ELR (cell line): ENCODE measurements at regions not wholly inside any gene's neighbourhood (a gene's known extent, or its start where the extent isn't known, plus 50 kb on each side); places are given as distances from the start of the nearest gene placed in this dataset.
A peak's percentile ranks its signal among the peaks of the same experiment; 100 is the strongest.
"Not testable (repeated sequence)": the region's sequence is repeated elsewhere in the genome, so short reads cannot be mapped to it uniquely, and the experiment has no call there.

Source experiments
- DNase-seq: peaks from one replicate; pipeline ENCODE4 v3.0.0-alpha.2; 2015; ENCODE audit warnings: low read depth

DNA sequence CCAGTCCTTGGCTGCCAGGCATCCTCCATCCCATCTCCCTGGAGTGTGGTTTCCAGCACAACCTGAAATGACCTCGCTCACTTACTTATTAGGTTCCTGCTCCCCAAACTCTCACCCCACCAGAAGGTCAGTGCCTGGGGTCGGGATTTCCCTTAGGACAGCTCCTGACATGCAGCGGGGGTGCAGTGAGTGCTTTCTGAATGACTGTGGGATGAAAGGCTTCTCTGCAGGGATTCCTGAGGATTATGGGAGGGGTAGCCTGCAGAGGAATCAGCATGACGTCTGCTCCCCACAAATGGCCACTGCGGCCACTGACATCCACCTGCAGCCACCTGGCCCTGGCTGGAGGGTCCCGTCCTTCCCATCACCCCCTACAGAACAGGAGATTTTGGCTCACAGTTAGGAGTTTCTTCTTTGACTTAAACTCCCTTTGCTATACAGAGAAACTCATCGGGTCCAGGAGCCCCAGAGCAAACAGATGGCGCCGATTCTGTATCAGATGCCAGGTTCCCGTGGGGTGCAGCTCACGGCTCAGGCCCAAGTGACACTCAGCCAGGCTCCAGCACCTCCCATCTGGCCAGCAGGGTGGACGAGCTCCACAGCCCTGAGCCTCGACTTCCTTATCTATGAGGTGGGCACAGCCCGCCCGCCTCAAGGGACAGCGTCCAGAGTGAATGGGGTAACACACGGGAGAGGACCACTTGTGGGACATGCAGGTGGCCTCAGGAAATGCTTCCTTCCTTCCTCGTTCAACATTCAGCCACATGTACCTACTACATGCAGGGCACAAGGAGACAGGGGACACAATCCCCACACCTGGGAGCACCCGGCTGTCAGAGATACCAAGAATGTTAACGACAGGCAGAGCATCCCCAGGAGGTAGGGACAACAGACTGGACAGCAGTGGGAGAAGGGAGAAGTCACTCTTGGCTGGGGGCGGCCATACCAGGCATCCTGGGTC, 69.8 kb downstream of the RMI2 start:
- no peak for DNase-seq

DNA sequence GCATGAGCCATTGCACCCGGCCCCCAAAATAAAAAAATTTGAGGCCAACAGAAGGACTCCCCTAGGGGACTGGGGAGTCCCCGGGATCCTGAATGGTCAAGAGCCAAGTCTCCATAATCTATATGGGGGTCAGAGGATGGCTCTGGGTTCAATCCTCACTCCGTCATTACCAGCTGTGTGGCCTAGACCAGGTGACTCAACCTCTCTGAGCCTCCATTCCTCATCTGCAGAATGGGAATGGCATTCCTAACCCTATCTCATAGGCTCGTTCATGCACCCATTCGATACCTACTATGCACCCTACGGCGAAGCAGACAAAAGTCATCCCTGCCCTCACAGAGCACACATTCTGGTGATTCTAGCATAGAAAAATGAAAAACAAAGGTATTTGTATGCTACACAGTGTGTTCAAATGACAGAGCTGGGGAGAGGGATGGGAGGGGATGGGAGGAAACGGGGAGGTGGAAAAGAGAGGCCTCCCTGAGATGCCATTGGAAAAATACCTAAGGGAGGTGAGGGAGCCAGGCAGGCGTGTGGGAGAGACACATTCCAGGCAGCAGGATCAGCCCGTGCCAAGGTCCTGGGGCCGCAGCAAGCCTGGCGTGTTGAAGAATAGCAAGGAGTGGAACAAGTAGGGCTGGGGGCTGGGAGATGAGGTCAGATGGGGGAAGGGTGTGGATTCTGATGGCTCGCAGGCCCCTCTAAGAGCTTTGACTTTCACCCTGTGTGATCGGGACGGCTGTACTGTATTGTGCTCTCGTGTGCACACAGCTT, 71.2 kb downstream of the RMI2 start:
- DNase-seq, result no peak

DNA sequence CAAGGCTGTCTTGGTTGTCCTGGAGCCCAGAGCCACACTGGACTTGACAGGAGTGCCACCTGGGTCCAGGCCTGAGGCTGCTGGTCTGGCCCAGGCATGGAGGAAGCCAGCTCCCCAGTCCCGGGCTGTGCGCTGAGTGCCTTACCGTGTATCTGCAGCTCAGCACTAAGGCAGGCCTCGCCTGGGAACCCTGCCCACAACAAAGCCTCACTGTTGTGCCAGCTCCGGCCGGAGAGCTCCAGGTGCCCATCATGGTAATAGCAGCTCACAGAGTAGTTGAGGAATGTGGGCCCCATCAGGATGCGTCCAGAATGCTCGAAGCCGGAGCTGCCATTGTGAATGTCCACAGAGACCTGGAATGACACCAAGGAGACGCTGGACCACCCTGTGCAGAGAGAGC, 72.2 kb downstream of the RMI2 start:
- no peak for DNase-seq

DNA sequence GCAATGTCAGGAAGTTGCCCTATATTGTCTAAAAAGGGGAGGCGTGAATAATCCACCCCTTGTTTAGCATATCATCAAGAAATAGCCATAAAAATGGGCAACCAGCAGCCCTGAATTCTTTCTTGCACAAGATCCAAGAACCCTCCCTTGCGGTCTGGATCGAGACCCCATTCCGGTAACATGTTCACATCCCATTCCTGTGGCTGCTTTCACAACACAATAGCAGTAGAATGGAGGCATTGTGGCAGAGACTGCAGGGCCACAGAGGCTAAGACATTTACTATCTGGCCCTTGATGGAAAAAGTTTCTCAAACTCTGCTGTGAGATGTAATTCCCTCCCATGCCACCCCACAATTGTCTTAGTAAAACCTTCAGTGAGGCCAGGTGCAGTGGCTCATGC, 73.2 kb downstream of the RMI2 start:
- DNase-seq, result no peak

DNA sequence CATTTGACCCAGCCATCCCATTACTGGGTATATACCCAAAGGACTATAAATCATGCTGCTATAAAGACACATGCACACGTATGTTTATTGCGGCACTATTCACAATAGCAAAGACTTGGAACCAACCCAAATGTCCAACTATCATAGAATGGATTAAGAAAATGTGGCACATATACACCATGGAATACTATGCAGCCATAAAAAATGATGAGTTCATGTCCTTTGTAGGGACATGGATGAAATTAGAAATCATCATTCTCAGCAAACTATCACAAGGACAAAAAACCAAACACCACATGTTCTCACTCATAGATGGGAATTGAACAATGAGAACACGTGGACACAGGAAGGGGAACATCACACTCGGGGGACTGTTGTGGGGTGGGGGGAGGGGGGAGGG, 74.8 kb downstream of the RMI2 start:
- not testable (repeated sequence) for DNase-seq

DNA sequence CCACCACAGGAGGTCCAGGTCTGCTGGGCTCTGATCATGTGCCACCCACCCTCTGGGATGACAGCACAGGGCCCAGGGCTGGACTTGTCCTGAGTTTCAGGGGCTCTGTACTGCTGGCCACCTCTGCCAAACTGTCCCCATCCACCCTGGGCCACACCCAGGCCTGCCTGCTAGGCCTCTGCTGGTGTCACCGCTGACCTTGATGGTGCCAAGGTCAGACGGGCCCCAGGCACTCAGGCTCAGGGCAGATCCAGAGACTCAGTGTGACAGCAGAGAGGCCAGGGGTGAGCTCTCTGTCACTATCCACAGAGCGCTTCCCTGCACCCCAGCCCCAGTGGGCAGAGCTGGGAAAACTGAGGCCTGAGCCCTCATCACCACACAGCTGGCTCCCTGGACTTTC, 75.6 kb downstream of the RMI2 start:
- no peak for DNase-seq

DNA sequence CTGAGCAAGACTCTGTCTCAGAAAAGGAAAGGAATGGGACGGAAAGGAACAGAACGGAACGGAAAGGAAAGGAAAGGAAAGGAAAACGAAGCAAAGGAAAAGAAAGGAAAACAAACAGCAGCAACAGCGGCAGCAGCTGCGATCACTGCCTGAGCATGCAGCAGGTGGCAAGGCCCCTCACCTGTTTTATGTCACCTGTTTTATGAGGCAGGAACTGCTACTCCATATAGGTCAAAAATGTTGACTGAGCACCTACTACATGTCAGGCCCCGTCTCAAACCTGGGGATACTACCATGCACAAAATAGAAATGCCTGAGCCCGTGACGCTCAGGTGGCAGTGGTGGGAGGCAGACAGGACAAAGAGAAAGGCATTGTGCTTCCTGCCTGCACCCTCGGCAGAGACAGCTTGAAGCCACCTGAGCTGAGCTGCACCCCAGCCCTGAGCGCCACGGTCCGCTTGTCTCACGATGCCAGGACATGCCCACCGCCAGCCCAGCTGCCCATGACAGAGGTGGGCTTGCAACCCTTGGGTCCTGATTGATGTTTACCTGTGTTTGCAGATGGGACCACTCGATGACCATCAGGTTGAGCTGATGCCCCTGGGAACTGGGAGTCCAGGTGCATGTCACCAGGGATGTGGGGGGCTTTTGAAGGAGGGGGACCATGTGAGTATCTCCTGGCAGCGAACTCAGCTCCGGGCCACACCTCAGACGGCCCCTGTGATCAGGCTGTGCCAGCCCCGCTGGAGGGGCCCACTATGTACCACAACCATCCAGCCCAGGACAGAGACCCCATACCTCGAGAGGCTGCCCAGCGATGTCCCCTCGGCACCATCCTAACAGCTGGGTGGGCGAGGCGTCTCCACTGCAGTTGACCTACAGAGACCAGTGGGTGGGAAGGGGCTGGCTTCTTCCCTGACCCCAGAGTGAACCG, 77.4 kb downstream of the RMI2 start:
- DNase-seq, result no peak

DNA sequence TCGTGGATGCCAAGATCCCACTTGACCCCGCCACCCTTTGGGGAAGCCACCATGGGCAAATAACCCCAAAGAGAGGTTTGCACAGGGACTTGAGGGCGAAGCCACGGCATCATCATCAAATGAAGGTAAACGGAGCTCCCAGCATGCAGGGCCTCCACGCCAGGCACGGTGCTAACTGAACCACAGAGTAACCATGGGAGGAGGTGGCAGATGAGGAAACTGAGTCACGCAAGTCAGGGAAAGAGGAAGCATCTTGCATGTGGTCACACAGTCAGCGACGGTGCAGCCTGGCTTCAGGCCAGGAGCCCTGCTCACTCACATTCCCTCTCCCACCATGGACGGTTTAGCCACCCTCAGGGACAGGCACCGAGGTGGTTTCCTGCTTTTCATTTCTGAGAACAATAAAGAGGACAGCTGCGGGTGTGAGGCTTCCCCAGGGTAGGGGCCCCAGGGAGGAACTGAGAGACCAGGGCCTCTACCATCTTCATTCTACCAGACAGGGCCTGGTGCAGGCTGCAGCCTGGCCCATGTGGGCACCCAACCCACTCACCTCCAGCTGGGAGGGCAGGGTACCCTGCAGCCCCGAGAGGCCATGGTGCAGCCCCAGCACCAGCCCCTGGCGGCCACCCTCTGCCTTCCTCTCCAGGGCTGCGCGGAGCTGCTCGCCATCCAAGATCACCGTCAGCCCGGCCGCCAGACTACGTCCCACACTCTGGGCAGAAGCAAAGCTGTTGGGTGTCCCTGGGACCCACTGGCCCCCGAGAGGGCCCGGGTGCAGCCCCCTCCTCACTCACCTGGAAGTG, 78.3 kb downstream of the RMI2 start:
- DNase-seq, result no peak

DNA sequence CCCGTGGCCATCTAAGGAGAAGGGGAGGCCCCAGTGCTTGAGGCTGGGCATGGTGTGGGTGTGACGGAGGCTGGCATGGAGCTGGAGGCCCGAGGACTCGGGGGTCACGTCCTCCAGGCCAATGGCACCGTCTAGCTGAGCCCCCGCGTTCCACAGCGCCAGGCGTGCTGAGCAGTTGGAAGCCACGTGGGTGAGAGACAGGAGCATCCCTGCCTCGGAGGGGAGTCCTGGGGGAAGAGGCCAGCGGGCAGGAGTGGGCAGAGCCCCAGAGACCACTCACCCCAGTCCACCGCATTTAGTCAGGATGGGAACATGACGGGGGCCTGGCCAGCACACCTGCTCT, 78.8 kb downstream of the RMI2 start:
- DNase-seq, result no peak

DNA sequence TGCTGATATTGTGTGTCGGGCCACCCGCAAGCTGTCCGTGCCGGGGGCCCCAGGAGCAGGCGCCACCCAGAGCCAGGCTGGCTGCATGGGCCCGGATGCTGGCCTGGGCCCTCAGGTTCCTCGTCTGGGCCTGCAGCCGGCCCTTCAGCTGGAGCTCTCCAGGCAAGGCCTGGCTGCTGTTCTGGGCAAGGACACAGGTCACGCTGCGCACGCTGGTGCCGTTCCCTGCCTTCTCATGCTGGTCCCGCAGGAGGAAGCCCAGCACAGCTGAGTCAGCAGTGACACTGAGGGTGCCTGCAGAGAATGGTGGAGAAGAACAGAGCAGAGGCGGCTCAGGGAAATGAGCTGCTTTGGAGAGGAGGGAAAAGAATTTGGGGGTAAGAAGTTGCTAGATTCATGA, 79.9 kb downstream of the RMI2 start:
- no peak for DNase-seq

DNA sequence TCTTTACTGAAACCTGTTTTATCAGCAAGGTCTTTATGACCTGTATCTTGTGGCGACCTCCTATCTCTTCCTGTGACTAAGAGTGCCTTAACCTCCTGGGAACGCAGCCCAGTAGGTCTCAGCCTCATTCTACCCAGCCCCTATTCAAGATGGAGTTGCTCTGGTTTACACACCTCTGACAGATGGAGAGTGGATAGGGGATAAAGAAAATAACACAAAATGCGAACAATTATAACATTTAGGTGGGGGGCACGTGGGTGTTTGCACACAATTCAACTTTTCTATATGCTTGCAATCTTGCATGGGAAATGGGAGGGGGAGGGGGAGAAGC, 83.3 kb downstream of the RMI2 start:
- DNase-seq, result no peak

DNA sequence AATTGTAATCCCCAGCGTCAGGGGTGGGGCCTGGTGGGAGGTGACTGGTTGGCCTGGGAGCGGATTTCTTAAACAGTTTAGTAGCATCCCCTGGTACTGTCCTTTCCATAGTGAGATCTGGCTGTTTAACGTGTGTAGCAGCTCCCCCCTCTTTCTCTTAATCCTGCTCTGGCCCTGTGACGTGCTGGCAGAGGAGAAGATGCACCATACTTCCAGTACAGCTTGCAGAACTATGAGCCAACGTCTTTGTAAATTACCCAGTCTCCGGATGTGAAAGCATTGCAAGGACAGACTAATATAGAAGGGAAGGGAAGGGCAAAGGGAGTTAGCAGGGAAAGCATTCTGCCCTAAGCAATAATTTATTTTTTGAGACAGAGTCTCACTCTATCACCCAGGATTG, 83.9 kb downstream of the RMI2 start:
- no peak for DNase-seq

DNA sequence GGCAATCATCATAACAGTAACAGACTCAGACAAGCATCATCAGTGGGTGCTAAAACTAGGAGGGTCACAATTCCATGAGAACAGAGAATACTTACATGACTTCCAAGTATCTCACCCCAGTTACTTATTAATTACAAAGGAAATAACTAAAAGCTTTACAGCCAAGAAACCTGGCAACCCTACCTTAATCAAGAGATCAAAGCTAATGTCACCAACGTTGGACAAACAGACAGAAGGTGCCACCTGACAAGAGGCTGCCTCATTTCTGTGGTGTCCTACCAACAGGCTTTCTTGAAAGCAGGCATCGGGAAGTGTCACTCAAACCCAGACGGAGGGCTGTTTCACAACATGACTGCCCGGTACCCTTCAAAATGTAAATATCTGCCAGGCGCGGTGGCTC, 84.6 kb downstream of the RMI2 start:
- no peak for DNase-seq

DNA sequence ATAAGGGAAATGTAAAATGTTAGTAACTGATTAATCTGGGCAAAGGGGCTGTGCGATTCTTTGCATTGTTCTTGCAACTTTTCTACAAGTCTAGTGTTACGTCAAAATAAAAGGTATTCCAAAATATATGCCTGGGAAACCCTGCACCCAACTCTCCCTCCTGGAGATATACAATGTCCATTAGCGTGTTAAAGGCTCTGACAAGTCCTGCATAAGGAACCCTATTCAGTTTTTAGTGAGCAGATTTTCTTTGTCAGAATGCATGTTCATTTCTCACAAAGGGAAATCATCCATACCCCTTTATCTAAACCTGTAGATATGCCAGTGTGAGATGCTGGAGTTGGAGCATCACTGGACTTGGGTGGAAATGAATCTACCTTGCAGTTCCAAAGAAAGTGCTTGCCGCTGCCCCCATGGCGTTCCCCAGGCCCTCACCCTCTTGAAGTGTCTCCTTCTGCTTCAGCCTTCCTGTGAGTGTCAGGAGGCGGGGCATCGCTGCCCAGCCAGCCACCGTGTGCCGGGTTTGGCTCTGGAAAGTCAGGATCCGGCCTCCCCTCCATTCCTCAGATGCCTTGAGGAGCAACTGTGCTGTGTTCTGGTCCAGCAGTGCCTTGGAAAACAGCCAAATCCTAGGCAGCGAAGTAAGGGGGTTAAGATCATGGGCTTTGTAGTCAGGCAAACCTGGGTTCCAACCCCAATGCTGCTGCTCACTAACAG, 85.5 kb downstream of the RMI2 start:
- DNase-seq, result no peak

DNA sequence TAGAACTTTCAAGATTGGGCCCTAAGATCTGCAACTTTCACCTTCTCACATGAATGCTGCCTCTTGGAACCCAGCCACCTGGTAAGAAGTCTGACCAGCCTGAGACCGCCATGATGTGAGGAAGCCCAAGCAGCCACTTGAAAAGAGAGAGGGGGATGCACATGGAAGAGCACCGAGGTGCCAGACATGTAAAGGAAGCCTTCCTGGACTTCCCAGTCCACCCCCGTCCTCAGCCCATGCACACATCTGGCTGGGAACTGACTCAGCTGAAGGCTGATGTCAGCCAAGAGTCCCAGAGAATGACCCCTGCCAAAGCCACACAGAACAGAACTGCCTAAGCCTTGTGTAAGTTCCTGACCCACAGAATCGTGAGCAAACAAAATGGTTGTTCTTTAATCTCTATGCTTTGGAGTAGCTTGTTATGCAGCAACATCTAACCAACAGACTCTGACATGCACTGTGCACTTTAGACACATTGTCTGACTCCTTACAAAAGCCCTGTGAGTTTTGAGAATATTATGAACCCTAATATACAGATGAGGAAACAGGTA, 86.7 kb downstream of the RMI2 start:
- DNase-seq, result peak; percentile 29

DNA sequence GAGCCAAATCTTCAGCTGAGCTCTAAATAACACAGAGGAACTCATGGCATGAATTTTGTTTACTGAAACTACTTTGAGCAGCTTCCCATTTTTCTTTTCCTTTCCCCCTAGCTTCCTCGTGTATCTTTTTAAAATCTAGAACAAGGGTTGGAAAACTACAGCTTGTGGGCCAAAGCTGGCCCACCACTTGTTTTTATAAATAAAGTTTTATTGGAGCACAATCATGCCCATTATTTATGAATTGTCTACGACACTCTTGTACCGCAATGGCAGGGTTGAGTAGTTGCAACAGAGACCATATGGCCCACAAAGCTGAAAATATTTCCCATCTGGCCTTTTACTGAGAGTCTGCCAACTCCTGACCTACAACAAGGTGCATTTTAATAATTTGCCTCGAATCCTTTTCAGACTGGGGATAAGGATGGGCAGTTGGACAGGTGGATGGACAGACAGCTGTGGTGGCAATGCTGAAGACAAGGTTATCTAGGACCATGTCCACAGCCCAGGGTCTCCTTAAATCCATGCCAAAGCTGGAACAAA, 87.7 kb downstream of the RMI2 start:
- no peak for DNase-seq

DNA sequence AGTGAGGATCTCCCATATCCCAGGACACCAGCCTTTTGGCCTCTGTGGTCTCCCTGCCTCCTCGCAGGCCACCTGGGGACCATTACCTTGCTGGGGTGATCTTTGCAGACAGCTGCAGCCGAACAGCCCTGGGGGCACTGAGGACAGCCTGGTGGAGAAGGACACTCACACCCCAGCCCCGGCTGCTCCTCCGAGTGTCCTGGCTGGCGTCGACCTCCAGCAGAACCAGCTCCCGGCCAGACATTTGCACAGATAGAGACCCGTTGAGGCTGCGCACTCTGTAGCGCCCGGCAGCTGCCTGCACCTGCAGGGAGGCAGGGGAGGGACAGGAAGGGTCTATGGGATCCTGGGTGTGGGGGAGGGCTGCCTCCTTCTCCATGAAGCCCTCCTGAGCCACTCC, 90.3 kb downstream of the RMI2 start:
- DNase-seq, result no peak

DNA sequence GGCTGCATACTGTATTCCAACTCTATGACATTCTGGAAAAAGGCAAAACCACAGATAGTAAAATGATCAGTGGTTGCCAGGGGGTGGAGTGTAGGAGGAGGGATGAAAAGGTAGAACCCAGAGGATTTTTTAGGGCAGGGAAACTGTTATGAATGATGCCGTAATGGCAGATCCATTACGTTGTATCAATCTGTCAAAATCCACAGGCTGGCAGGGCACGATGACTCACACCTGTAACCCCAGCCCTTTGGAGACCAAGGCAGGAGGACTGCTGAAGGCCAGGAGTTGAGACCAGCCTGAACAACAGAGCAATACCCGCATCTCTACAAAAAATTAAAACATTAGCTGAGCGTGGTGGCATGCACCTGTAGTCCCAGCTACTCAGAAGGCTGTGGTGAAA, 91.8 kb downstream of the RMI2 start:
- DNase-seq, result no peak

DNA sequence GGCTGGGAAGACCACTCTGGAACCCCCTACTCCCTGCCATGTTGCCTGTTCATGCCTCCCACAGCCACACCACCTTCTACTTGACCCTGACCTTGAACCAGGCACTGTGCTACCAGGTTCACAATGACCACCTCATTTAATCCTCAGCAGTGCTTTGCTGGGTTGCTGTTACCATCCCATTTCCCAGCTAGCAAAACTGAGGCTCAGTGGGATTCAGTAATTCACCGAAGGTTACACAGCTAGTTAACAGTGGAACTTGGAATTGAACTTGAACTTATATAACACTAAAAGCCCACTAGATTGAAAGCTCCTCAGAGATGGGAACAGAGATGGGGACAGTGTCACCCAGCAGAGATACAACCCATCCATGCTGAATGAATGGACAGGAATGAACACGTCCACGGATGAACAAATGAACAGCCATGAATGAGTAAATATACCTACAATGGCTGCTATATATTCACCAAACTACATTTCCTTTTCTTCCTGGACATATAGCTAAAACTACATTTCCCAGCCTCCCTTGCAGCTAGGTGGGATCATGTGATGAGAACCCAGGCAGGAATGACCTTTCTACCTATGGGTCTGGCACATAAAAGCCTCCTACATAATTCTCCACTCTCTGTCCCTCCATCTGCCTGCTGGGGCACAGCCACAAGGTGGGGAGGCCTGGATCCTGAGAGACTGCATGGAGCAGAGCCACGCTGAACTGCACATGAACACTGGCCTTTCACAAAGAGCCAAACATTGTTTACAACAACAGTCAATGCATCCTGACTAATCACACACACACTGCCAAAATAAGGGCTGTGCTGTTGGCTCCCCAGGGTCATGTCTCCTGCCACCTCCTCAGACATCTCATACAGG, 94.8 kb downstream of the RMI2 start:
- DNase-seq, result no peak

DNA sequence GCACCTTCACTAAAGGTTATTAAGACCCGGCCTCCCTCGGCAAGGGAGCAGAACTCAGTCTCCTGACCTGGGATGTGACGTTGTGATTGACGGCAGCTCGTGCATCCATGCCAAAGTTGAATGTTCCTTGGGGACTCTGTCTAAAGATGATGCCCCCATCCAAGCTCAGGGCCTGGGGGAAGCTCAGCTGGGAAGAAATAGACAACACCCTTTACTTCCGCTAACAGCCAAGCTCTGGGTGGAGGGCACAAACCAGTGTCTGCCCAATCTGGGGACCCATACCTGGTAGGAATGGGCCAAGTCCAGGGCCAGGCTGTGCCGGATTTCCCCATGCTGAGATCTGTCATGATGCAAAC, 95.4 kb downstream of the RMI2 start:
- no peak for DNase-seq
